HL-60 (cell line): ENCODE measurements at regions not wholly inside any gene's neighbourhood (a gene's known extent, or its start where the extent isn't known, plus 50 kb on each side); places are given as distances from the start of the nearest gene placed in this dataset.

Experiments used
- CTCF ChIP-seq: IDR thresholded peaks from one replicate; pipeline ENCODE4 v1.5.1; 2011; ENCODE audit warnings: low read length, control low read depth, inconsistent platforms; ENCODE audit not compliant: insufficient read depth
- GABPA ChIP-seq: IDR thresholded peaks from 2 replicates; pipeline ENCODE4 v1.6.1; 2012; ENCODE audit warnings: low read depth
- SPI1 ChIP-seq: IDR thresholded peaks from 2 replicates; pipeline ENCODE4 v1.6.1; 2012; ENCODE audit warnings: low read depth, mild to moderate bottlenecking, borderline replicate concordance

- TF ChIP-seq CTCF (no peak), SPI1 (no peak), GABPA (no peak)
Observed at GRCh38 chr7:54180796-54181195, 361.4 kb upstream of the VSTM2A start.
